Nephron (organoid): ENCODE measurements at regions not wholly inside any gene's neighbourhood (a gene's known extent, or its start where the extent isn't known, plus 50 kb on each side); places are given as distances from the start of the nearest gene placed in this dataset.
A peak's percentile ranks its signal among the peaks of the same experiment; 100 is the strongest.

Experiments
- H3K27ac Mint-ChIP-seq, 3 experiments: 2 replicates each; pipeline ENCODE4 v1.8.0; 2020; ENCODE audit warnings: mixed read lengths in 3 of 3, mild to moderate bottlenecking in 2 of 3, moderate library complexity in 1 of 3
- H3K27me3 Mint-ChIP-seq: 2 replicates; pipeline ENCODE4 v1.8.0; 2021; ENCODE audit warnings: low read depth, mild to moderate bottlenecking, moderate library complexity, mixed read lengths
- H3K36me3 Mint-ChIP-seq: 2 replicates; pipeline ENCODE4 v1.8.0; 2020; ENCODE audit warnings: low read depth, mixed read lengths
- H3K4me1 Mint-ChIP-seq: 2 replicates; pipeline ENCODE4 v1.8.0; 2020; ENCODE audit warnings: mixed read lengths
- H3K4me3 Mint-ChIP-seq, 3 experiments: 2 replicates each; pipeline ENCODE4 v1.8.0; 2020; ENCODE audit warnings: mild to moderate bottlenecking in 3 of 3, mixed read lengths in 3 of 3, moderate library complexity in 2 of 3
- H3K9me3 Mint-ChIP-seq: 2 replicates; pipeline ENCODE4 v1.8.0; 2020; ENCODE audit warnings: mixed read lengths
- CTCF ChIP-seq, 3 experiments: fragments of 200-600 bp; sonication (generic); IDR thresholded peaks; one replicate each; pipeline ENCODE4 v1.5.0; 2021; ENCODE audit warnings: antibody characterized with exemption in 3 of 3; ENCODE audit not compliant: unreplicated experiment in 3 of 3

DNA sequence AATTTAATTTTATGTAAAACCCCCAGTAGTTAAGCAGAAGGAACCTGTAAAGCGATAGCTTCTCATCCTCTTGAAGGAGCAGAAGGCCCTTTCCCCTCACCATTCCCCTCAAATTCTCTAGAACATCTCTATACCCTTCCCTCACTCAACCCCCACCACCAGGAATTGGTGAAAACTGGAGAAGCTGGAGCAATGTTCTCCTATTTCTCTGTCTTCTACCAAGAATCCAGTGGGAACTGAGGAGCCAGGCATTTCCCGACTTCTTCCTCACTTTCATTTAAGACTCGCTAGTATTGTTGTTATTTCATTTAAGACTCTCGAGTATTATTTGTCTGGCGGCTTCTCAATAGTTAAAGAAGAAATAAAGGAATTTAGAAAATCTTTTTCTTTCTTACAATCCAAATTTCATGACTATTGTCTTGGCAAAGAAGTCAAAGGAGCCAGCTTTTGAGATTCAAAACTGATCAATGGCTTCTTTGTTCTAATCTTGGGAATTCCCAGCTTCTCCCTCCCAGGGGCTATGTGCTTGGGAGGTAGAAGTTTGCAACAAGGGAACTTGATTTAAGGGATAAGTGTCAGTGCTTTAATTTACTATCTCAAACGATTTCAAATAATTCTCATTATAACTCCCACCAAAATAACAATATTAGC lies 253.3 kb upstream of the ADGRL2 start:
- peak overlapping the region in 2 of 3 experiments; percentile 35 to 46 for H3K4me3 Mint-ChIP-seq
- no peak for TF ChIP-seq CTCF (IDR thresholded peaks at IDR 0.05; ENCODE audit: unreplicated experiment in 3 of 3)
- H3K4me1 Mint-ChIP-seq = peaks cover 32% of the 10 kb centered on the region
- H3K27me3 Mint-ChIP-seq = peaks cover 4% of the 10 kb centered on the region
- no peaks in the 10 kb centered on the region for H3K36me3 Mint-ChIP-seq
- no peaks in the 10 kb centered on the region for H3K9me3 Mint-ChIP-seq
- H3K27ac Mint-ChIP-seq = peak overlapping the region; percentile 23 to 76 (median 25)

GRCh38 chr1:81545734-81546133 lies 255.0 kb upstream of the ADGRL2 start:
- Mint-ChIP-seq H3K9me3 (no peaks in the 10 kb centered on the region), H3K27me3 (peaks cover 2% of the 10 kb centered on the region), H3K36me3 (no peaks in the 10 kb centered on the region), H3K4me3 (no peak overlapping the region), H3K4me1 (peaks cover 25% of the 10 kb centered on the region), H3K27ac (no peak overlapping the region)
- no peak for TF ChIP-seq CTCF (IDR thresholded peaks at IDR 0.05; ENCODE audit: unreplicated experiment in 3 of 3)

DNA sequence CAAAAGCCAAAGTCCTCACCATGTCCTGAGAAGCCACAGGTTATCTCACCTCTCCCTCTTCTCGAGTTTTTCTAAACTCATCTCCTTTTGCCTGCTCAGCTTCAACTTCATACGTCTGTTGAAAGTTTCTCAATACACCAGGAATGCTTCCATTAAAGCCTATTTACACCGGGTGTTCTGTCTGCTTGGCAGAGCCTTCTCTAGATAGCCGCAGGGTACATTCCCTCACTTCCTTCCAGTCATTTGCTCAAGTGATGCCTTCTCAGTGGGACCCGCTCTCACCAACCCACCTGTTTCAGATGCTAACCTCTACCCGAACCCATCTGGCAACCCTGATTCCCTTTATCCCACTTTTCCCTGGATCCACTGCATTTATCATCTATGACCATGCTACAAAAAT lies 257.0 kb upstream of the ADGRL2 start:
- Mint-ChIP-seq H3K4me3 (no peak overlapping the region), H3K27me3 (no peaks in the 10 kb centered on the region), H3K27ac (no peak overlapping the region), H3K36me3 (no peaks in the 10 kb centered on the region), H3K4me1 (peaks cover 23% of the 10 kb centered on the region), H3K9me3 (no peaks in the 10 kb centered on the region)
- no peak for TF ChIP-seq CTCF (IDR thresholded peaks at IDR 0.05; ENCODE audit: unreplicated experiment in 3 of 3)

- Mint-ChIP-seq H3K27me3 (no peaks in the 10 kb centered on the region), H3K4me3 (no peak overlapping the region), H3K27ac (no peak overlapping the region), H3K36me3 (no peaks in the 10 kb centered on the region), H3K9me3 (no peaks in the 10 kb centered on the region), H3K4me1 (peaks cover 8% of the 10 kb centered on the region)
- no peak for TF ChIP-seq CTCF (IDR thresholded peaks at IDR 0.05; ENCODE audit: unreplicated experiment in 3 of 3)
These were observed 258.5 kb upstream of the ADGRL2 start for GRCh38 chr1:81542196-81542595.

- Mint-ChIP-seq H3K27ac (no peak overlapping the region), H3K27me3 (no peaks in the 10 kb centered on the region), H3K36me3 (no peaks in the 10 kb centered on the region), H3K4me1 (peaks cover 4% of the 10 kb centered on the region), H3K9me3 (no peaks in the 10 kb centered on the region), H3K4me3 (no peak overlapping the region)
- no peak for TF ChIP-seq CTCF (IDR thresholded peaks at IDR 0.05; ENCODE audit: unreplicated experiment in 3 of 3)
These were observed 260.5 kb upstream of the ADGRL2 start for GRCh38 chr1:81540216-81540615.

GRCh38 chr1:81529014-81529413 lies 271.7 kb upstream of the ADGRL2 start:
- Mint-ChIP-seq H3K27ac (peak overlapping the region; percentile 1 to 5 (median 4)), H3K4me3 (no peak overlapping the region), H3K9me3 (no peaks in the 10 kb centered on the region), H3K27me3 (no peaks in the 10 kb centered on the region), H3K4me1 (peaks cover 7% of the 10 kb centered on the region), H3K36me3 (no peaks in the 10 kb centered on the region)
- TF ChIP-seq CTCF (IDR thresholded peaks at IDR 0.05; ENCODE audit: unreplicated experiment in 3 of 3) = no peak
